Endothelial cell of umbilical vein (primary cell): ENCODE measurements at regions not wholly inside any gene's neighbourhood (a gene's known extent, or its start where the extent isn't known, plus 50 kb on each side); places are given as distances from the start of the nearest gene placed in this dataset.

ENCODE experiments used
- CTCF ChIP-seq, 2 donors: IDR thresholded peaks; 1 replicate in 1 of 2; 2 replicates in 1 of 2; pipeline ENCODE4 v1.5.1; 2011; ENCODE audit warnings: low read length in 2 of 2, mild to moderate bottlenecking in 2 of 2, moderate library complexity in 2 of 2, control low read depth in 1 of 2, inconsistent platforms in 1 of 2, low read depth in 1 of 2; ENCODE audit not compliant: insufficient read depth in 1 of 2; ENCODE audit errors: extremely low read depth in 1 of 2
- EZH2 ChIP-seq: IDR thresholded peaks from 2 replicates; pipeline ENCODE4 v1.6.1; 2012; ENCODE audit warnings: borderline replicate concordance, low read depth, mild to moderate bottlenecking, moderate library complexity, low read length, inconsistent platforms; ENCODE audit not compliant: severe bottlenecking
- FOS ChIP-seq: IDR thresholded peaks from 2 replicates; pipeline ENCODE4 v1.6.1; 2011; ENCODE audit warnings: mild to moderate bottlenecking, low read length, moderate library complexity, borderline replicate concordance; ENCODE audit not compliant: insufficient read depth
- GATA2 ChIP-seq: IDR thresholded peaks from 2 replicates; pipeline ENCODE4 v1.7.0; 2011; ENCODE audit warnings: low read depth, mild to moderate bottlenecking, moderate library complexity, mixed read lengths, low read length; ENCODE audit not compliant: insufficient read length, insufficient read depth
- JUN ChIP-seq: IDR thresholded peaks from 2 replicates; pipeline ENCODE4 v1.6.1; 2011; ENCODE audit warnings: borderline replicate concordance, low read depth; ENCODE audit not compliant: insufficient read length, insufficient read depth
- MAX ChIP-seq: IDR thresholded peaks from 2 replicates; pipeline ENCODE4 v1.6.1; 2011; ENCODE audit not compliant: insufficient read depth, insufficient read length
- MYC ChIP-seq: IDR thresholded peaks from one replicate; pipeline ENCODE4 v1.6.1; 2011; ENCODE audit warnings: mild to moderate bottlenecking, low read depth, low read length
- POLR2A ChIP-seq: IDR thresholded peaks from 2 replicates; pipeline ENCODE4 v1.6.1; 2012; ENCODE audit warnings: low read depth, mild to moderate bottlenecking, control low read depth, low read length
- POLR2AphosphoS5 ChIP-seq: IDR thresholded peaks from 2 replicates; pipeline ENCODE4 v1.6.1; 2012; ENCODE audit warnings: low read depth, mild to moderate bottlenecking, control low read depth, low read length, moderate library complexity; ENCODE audit not compliant: insufficient read depth

GRCh38 chr14:76961631-76962302, 66.7 kb downstream of the IRF2BPL start:
- TF ChIP-seq POLR2AphosphoS5 (peak; percentile 79), CTCF (IDR thresholded peaks at IDR 0.05; ENCODE audit: extremely low read depth in 1 of 2, insufficient read depth in 1 of 2, low read depth in 1 of 2, low read length in 2 of 2) (no peak), EZH2 (no peak), JUN (no peak), MYC (no peak), MAX (no peak), POLR2A (peak; percentile 56), GATA2 (peak; percentile 34), FOS (peak; percentile 54)
